ENCODE measurements at regions not wholly inside any gene's neighbourhood (a gene's known extent, or its start where the extent isn't known, plus 50 kb on each side); places are given as distances from the start of the nearest gene placed in this dataset.

DNA sequence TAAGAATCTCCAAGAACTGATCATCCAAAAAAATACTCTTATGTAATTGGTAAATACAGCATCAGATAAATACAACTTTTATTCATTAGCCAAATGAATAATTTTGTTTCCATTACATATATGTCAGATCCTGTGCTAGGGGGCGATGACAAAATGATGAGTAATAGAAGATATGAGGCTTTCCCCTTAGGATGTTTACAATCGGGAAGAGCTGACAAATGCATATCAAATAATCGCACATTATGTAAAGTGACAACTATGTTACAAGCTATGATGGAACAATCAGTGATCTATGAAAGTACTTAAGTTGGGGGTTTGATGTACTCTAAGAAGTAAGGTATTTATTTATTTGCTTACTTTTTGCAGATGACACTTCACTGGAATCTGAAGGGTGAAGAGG is 465.6 kb upstream of the VSTM2A start:
- TF ChIP-seq MYC (IDR thresholded peaks at IDR 0.05; ENCODE audit: borderline replicate concordance, low read length) (no peak), HES2 (IDR thresholded peaks at IDR 0.05) (no peak), HOXB13 (CRISPR knock-in tag; IDR thresholded peaks at IDR 0.05; ENCODE audit: low read depth) (no peak), CBX2 (IDR thresholded peaks at IDR 0.05; ENCODE audit: borderline replicate concordance, low read depth) (no peak), ZFP36 (IDR thresholded peaks at IDR 0.05; ENCODE audit: borderline replicate concordance, partially characterized antibody) (no peak), PHF8 (IDR thresholded peaks at IDR 0.05; ENCODE audit: borderline replicate concordance, low read depth) (no peak)
- DNase-seq (ENCODE audit: low read depth in 1 of 2, low spot score in 1 of 2), result no peak
- FAIRE-seq, result no peak
- ChIA-PET POLR2A (no interaction called here), CTCF (no interaction called here)
- ATAC-seq, result no peak
- 34% methylated on average over 3 of the region's 3 CpGs for WGBS (ENCODE audit: missing lambda C conversion rate)
- Histone ChIP-seq H3K4me3 (no peak overlapping the region), H3K4me1 (no peaks in the 10 kb centered on the region), H3K27ac (no peak overlapping the region), H3K4me2 (no peak overlapping the region), H3K9me3 (no peaks in the 10 kb centered on the region)

DNA sequence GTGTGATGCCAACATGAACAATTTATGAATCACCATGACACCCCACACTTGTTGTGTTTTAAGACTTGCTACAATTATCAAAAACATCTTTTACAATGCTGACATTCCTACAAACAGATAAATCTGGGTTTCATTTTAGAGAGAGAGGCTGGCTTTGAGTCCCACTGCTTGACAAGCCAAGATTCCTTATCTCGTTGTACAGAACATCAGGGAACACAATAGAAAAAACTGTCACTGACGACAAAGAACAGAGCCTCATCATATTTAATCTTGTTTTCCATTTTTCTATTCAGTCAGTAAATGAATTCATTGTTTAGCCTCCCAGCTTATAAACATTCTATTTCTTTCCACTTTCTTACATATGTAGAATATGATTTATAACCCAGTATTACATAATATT is 461.6 kb upstream of the VSTM2A start:
- FAIRE-seq, result no peak
- TF ChIP-seq JUN (IDR thresholded peaks at IDR 0.05) (no peak), TP53 (CRISPR knock-in tag; IDR thresholded peaks at IDR 0.05) (no peak)
- 8% methylated on average over 2 of the region's 2 CpGs for WGBS (ENCODE audit: missing lambda C conversion rate)
- no peak for ATAC-seq
- DNase-seq (ENCODE audit: low read depth in 1 of 2, low spot score in 1 of 2), result no peak
- Histone ChIP-seq H3K4me3 (no peak overlapping the region), H3K27ac (no peak overlapping the region), H3K4me1 (no peaks in the 10 kb centered on the region), H3K4me2 (no peak overlapping the region), H3K9me3 (no peaks in the 10 kb centered on the region)
- ChIA-PET CTCF (no interaction called here), POLR2A (no interaction called here)

DNA sequence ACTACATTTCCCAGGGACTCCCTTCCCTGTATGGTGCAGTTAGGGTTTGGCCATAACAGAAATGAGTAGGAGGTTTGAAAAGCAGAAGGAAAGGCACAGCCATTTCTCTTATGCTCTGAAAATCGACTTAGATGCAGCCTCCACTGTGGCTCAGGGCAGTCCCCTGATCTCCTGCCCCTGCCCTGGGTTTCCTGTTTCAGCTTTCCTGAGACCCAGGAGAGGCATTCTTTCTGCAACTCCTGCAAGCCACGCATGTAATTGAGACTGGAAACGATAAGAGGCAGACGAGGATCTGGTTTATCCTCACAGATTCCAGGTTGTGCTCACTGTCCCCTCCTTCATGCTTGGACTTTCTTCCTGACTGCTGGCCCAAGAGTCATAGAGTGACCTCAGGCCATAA is 461.2 kb upstream of the VSTM2A start:
- H3K4me3 ChIP-seq, result no peak overlapping the region
- H3K9me3 ChIP-seq, result no peaks in the 10 kb centered on the region
- no peak for ATAC-seq
- DNase-seq (ENCODE audit: low read depth in 1 of 2, low spot score in 1 of 2), result no peak
- POLR2A ChIA-PET, result no interaction called here
- FAIRE-seq, result no peak
- H3K27ac ChIP-seq, result no peak overlapping the region
- 0% methylated on average over 4 of the region's 4 CpGs for WGBS (ENCODE audit: missing lambda C conversion rate)
- CTCF ChIA-PET, result no interaction called here
- TF ChIP-seq RARB (CRISPR knock-in tag; IDR thresholded peaks at IDR 0.05) (no peak), TP53 (CRISPR knock-in tag; IDR thresholded peaks at IDR 0.05) (no peak)
- no peaks in the 10 kb centered on the region for H3K4me1 ChIP-seq
- no peak overlapping the region for H3K4me2 ChIP-seq

DNA sequence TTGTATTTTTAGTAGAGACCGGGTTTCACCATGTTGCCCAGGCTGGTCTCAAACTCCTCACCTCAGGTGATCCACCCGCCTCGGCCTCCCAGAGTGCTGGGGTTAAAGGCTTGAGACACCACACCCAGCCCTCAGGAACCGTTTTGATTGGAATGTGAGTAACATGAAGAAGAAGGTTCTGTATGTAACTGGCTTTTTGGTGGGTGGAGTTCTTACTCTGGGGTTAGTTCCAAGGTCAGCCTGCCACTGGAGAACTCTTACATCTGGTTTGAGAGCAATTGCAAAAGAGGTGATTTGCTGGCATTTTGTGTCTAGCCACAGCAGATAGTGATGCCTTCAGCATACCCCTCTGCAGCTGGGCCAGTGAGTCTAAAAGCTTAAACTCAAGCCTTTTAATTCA is 457.8 kb upstream of the VSTM2A start:
- ChIA-PET POLR2A (no interaction called here), CTCF (no interaction called here)
- no peaks in the 10 kb centered on the region for H3K4me1 ChIP-seq
- H3K4me3 ChIP-seq, result no peak overlapping the region
- ATAC-seq (no peak), DNase-seq (ENCODE audit: low read depth in 1 of 2, low spot score in 1 of 2) (no peak), FAIRE-seq (no peak)
- no peak overlapping the region for H3K4me2 ChIP-seq
- whole genome bisulfite sequencing (ENCODE audit: missing lambda C conversion rate), result 3% methylated on average over 4 of the region's 4 CpGs
- no peak overlapping the region for H3K27ac ChIP-seq
- no peaks in the 10 kb centered on the region for H3K9me3 ChIP-seq
- no peak for TF ChIP-seq ZC3H11A (IDR thresholded peaks at IDR 0.05)
- no peak for TF ChIP-seq EHMT2 (IDR thresholded peaks at IDR 0.05; ENCODE audit: low read depth)
- TF ChIP-seq RAD21 (conservative IDR thresholded peaks at IDR 0.05 in 1 of 2, IDR thresholded peaks at IDR 0.05 in 1 of 2), result no peak

DNA sequence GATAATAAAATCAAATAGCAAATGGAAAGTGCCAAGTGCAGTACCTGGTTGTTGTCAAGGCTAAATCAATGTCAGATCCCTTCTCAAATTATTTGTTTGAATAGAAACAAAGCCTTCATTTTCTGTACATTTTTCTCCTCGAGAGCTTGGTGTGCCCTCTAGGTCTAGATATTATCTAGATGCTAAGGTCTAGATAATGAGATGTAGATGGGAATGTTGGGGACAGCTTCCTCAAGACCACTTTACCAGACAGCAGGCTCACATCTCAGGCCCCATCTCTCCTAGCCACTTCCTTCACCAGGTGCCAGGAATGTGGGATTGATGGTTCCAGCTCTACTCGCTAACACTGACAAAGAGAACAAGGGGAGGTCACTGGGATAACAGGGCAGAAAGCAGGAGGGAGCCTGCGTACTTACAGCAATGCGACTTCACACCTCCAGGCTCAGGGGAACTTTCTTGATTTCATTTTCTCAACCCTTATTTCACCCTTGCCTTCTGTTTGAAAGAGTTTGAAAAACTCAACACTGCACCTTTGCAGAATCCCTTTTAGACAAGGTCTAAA is 451.4 kb upstream of the VSTM2A start:
- ChIA-PET POLR2A (no interaction called here), CTCF (no interaction called here)
- Histone ChIP-seq H3K4me2 (no peak overlapping the region), H3K9me3 (no peaks in the 10 kb centered on the region), H3K4me3 (no peak overlapping the region), H3K27ac (no peak overlapping the region), H3K4me1 (no peaks in the 10 kb centered on the region)
- ATAC-seq, result no peak
- 3% methylated on average over 4 of the region's 4 CpGs for WGBS (ENCODE audit: missing lambda C conversion rate)
- DNase-seq (ENCODE audit: low read depth in 1 of 2, low spot score in 1 of 2), result no peak
- no peak for FAIRE-seq
- TF ChIP-seq CEBPB (IDR thresholded peaks at IDR 0.05) (no peak), HEYL (CRISPR knock-in tag; IDR thresholded peaks at IDR 0.05) (no peak)
- TF ChIP-seq, protein P1, sequence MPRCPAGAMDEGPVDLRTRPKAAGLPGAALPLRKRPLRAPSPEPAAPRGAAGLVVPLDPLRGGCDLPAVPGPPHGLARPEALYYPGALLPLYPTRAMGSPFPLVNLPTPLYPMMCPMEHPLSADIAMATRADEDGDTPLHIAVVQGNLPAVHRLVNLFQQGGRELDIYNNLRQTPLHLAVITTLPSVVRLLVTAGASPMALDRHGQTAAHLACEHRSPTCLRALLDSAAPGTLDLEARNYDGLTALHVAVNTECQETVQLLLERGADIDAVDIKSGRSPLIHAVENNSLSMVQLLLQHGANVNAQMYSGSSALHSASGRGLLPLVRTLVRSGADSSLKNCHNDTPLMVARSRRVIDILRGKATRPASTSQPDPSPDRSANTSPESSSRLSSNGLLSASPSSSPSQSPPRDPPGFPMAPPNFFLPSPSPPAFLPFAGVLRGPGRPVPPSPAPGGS (IDR thresholded peaks at IDR 0.05), result no peak
